HEK293 (cell line): ENCODE measurements at regions not wholly inside any gene's neighbourhood (a gene's known extent, or its start where the extent isn't known, plus 50 kb on each side); places are given as distances from the start of the nearest gene placed in this dataset.

Experiments
- CTCF ChIA-PET: fragments of 350-600 bp; formaldehyde crosslinking; extraction: SDS; loops from one replicate; lab custom pipeline; 2021; ENCODE audit warnings: antibody characterized with exemption; lab: Yijun Ruan, JAX
- POLR2A ChIA-PET: fragments of 300-600 bp; formaldehyde crosslinking; extraction: SDS; loops from one replicate; lab custom pipeline; 2020; ENCODE audit warnings: antibody characterized with exemption, inconsistent platforms; lab: Yijun Ruan, JAX
- H3K27ac ChIP-seq: fragments of 200-500 bp; sonication (Bioruptor generic); 2 replicates; pipeline ENCODE4 v1.5.1; 2014; ENCODE audit warnings: low read depth, low read length, control low read depth, inconsistent platforms; ENCODE audit errors: extremely low read depth
- H3K36me3 ChIP-seq, 2 experiments: fragments of 200-500 bp in 1 of 2; sonication (Bioruptor generic) in 1 of 2; 1 replicate in 1 of 2; 2 replicates in 1 of 2; pipeline ENCODE4 v1.5.1; 2014 to 2017; ENCODE audit warnings: inconsistent platforms in 2 of 2, low read length in 2 of 2; ENCODE audit not compliant: control insufficient read depth in 2 of 2, insufficient read depth in 1 of 2
- H3K4me1 ChIP-seq: fragments of 200-500 bp; sonication (Bioruptor generic); 2 replicates; pipeline ENCODE4 v1.5.1; 2014; ENCODE audit warnings: mild to moderate bottlenecking, low read length, inconsistent platforms; ENCODE audit not compliant: control insufficient read depth, insufficient read depth
- H3K4me3 ChIP-seq: 2 replicates; pipeline ENCODE4 v1.5.1; 2011; ENCODE audit warnings: low read depth, mild to moderate bottlenecking, control low read depth, low read length, moderate library complexity
- H3K9me3 ChIP-seq: fragments of 200-500 bp; sonication (Bioruptor generic); 2 replicates; pipeline ENCODE4 v1.5.1; 2014; ENCODE audit warnings: low read depth, low read length, inconsistent platforms; ENCODE audit not compliant: control insufficient read depth, insufficient read depth
- CTCF ChIP-seq: fragments of 450-650 bp; formaldehyde crosslinking; IDR thresholded peaks from 2 replicates; pipeline ENCODE4 v1.5.1; 2016; ENCODE audit warnings: missing biosample characterization, missing genetic modification characterization
- EGR2 ChIP-seq: fragments of 450-650 bp; formaldehyde crosslinking; IDR thresholded peaks from 2 replicates; pipeline ENCODE4 v1.5.1; 2016; ENCODE audit warnings: low read depth, missing biosample characterization, missing genetic modification characterization
- GLI2 ChIP-seq: fragments of 450-650 bp; formaldehyde crosslinking; IDR thresholded peaks from 2 replicates; pipeline ENCODE4; 2017; ENCODE audit warnings: missing biosample characterization, missing genetic modification characterization, low read depth, borderline replicate concordance
- HOXD13 ChIP-seq: sonication (generic); formaldehyde crosslinking; IDR thresholded peaks from 2 replicates; pipeline ENCODE4 v1.8.0; 2022; ENCODE audit warnings: missing genetic modification reagents, borderline replicate concordance
- KLF16 ChIP-seq: fragments of 450-650 bp; formaldehyde crosslinking; IDR thresholded peaks from 2 replicates; pipeline ENCODE4 v1.5.1; 2017; ENCODE audit warnings: missing biosample characterization, missing genetic modification characterization
- KLF9 ChIP-seq: fragments of 450-650 bp; formaldehyde crosslinking; IDR thresholded peaks from 2 replicates; pipeline ENCODE4 v1.5.1; 2016; ENCODE audit warnings: missing biosample characterization, missing genetic modification characterization, low read depth
- ZNF133 ChIP-seq: fragments of 450-650 bp; formaldehyde crosslinking; IDR thresholded peaks from 2 replicates; pipeline ENCODE4 v1.5.1; 2016; ENCODE audit warnings: missing biosample characterization, missing genetic modification characterization
- ZNF148 ChIP-seq: fragments of 450-650 bp; formaldehyde crosslinking; IDR thresholded peaks from 2 replicates; pipeline ENCODE4 v1.5.0; 2017; ENCODE audit warnings: missing biosample characterization, missing genetic modification characterization, borderline replicate concordance
- ZNF184 ChIP-seq: fragments of 450-650 bp; IDR thresholded peaks from 2 replicates; pipeline ENCODE4 v1.5.1; 2018; ENCODE audit warnings: missing biosample characterization, mild to moderate bottlenecking, missing genetic modification characterization
- ZNF211 ChIP-seq: fragments of 450-650 bp; formaldehyde crosslinking; IDR thresholded peaks from 2 replicates; pipeline ENCODE4 v1.5.1; 2016; ENCODE audit warnings: low read depth, missing biosample characterization, missing genetic modification characterization
- ZNF214 ChIP-seq: fragments of 450-650 bp; formaldehyde crosslinking; IDR thresholded peaks from 2 replicates; pipeline ENCODE4 v1.5.1; 2017; ENCODE audit warnings: missing biosample characterization, mild to moderate bottlenecking, missing genetic modification characterization, borderline replicate concordance
- ZNF280C ChIP-seq: fragments of 450-650 bp; formaldehyde crosslinking; IDR thresholded peaks from 2 replicates; pipeline ENCODE4 v1.5.1; 2016; ENCODE audit warnings: missing biosample characterization, missing genetic modification characterization
- ZNF324 ChIP-seq: fragments of 450-650 bp; formaldehyde crosslinking; IDR thresholded peaks from 2 replicates; pipeline ENCODE4 v1.5.1; 2016; ENCODE audit warnings: missing biosample characterization, missing genetic modification characterization
- ZNF391 ChIP-seq: fragments of 450-650 bp; formaldehyde crosslinking; IDR thresholded peaks from 2 replicates; pipeline ENCODE4 v1.5.1; 2016; ENCODE audit warnings: low read depth, missing biosample characterization, missing genetic modification characterization, borderline replicate concordance
- ZNF510 ChIP-seq: fragments of 450-650 bp; formaldehyde crosslinking; IDR thresholded peaks from 2 replicates; pipeline ENCODE4 v1.5.1; 2018; ENCODE audit warnings: mild to moderate bottlenecking, missing genetic modification characterization, missing biosample characterization; ENCODE audit not compliant: insufficient replicate concordance
- ZNF514 ChIP-seq: fragments of 450-650 bp; formaldehyde crosslinking; IDR thresholded peaks from 2 replicates; pipeline ENCODE4 v1.5.1; 2016; ENCODE audit warnings: missing biosample characterization, missing genetic modification characterization
- ZNF530 ChIP-seq: fragments of 450-650 bp; formaldehyde crosslinking; IDR thresholded peaks from 2 replicates; pipeline ENCODE4 v1.5.1; 2016; ENCODE audit warnings: low read depth, missing biosample characterization, missing genetic modification characterization
- ZNF571 ChIP-seq: fragments of 450-650 bp; formaldehyde crosslinking; IDR thresholded peaks from 2 replicates; pipeline ENCODE4 v1.5.0; 2017; ENCODE audit warnings: missing biosample characterization, missing genetic modification characterization
- ZNF660 ChIP-seq: fragments of 450-650 bp; IDR thresholded peaks from 2 replicates; pipeline ENCODE4 v1.5.1; 2018; ENCODE audit warnings: missing biosample characterization, mild to moderate bottlenecking, missing genetic modification characterization
- ZNF76 ChIP-seq: fragments of 450-650 bp; formaldehyde crosslinking; IDR thresholded peaks from 2 replicates; pipeline ENCODE4; 2016; ENCODE audit warnings: low read depth, missing biosample characterization, missing genetic modification characterization, borderline replicate concordance
- ZSCAN16 ChIP-seq: fragments of 450-650 bp; formaldehyde crosslinking; IDR thresholded peaks from 2 replicates; pipeline ENCODE4 v1.5.1; 2016; ENCODE audit warnings: missing biosample characterization, missing genetic modification characterization
- ZSCAN4 ChIP-seq: fragments of 450-650 bp; formaldehyde crosslinking; IDR thresholded peaks from 2 replicates; pipeline ENCODE4 v1.5.1; 2017; ENCODE audit warnings: missing biosample characterization, missing genetic modification characterization
- TF ChIP-seq, protein P1 (sequence below): fragments of 450-650 bp; formaldehyde crosslinking; IDR thresholded peaks from 2 replicates; pipeline ENCODE4 v1.5.1; 2016; ENCODE audit warnings: missing biosample characterization, missing genetic modification characterization
- TF ChIP-seq, protein P2 (sequence below): IDR thresholded peaks from 2 replicates; pipeline ENCODE4 v1.6.1; 2011; ENCODE audit warnings: mild to moderate bottlenecking, low read depth, low read length, borderline replicate concordance

DNA sequence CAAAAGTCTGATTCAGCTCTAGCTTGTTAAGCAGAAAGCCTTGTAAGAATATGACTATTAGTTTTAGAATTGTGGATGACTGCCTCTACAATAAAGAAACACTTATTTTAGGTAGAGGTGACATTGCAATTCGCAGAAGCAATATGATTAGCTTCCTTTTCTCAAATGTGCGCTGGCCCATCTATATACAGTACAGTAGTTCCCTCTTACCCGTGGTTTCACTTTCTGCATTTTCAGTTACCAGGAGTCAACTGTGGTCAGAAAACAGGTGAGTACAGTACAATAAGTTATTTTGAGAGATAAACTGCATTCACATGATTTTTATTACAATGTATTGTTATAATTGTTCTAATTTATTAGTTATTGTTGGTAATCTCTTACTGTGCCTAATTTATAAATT lies 405.1 kb downstream of the GPD2 start:
- ChIA-PET CTCF (interaction anchor here (0.5 to 1.1 kb wide), 2 partner anchors 11 to 52 kb away, joined by 3 to 4 read pairs; no protein-coding TSS in a partner anchor), POLR2A (no interaction called here)
- H3K4me1 ChIP-seq, result peaks cover 11% of the 10 kb centered on the region
- no peak overlapping the region for H3K4me3 ChIP-seq
- no peaks in the 10 kb centered on the region for H3K36me3 ChIP-seq
- H3K27ac ChIP-seq, result no peak overlapping the region
- H3K9me3 ChIP-seq, result no peaks in the 10 kb centered on the region
- TF ChIP-seq, protein P1, sequence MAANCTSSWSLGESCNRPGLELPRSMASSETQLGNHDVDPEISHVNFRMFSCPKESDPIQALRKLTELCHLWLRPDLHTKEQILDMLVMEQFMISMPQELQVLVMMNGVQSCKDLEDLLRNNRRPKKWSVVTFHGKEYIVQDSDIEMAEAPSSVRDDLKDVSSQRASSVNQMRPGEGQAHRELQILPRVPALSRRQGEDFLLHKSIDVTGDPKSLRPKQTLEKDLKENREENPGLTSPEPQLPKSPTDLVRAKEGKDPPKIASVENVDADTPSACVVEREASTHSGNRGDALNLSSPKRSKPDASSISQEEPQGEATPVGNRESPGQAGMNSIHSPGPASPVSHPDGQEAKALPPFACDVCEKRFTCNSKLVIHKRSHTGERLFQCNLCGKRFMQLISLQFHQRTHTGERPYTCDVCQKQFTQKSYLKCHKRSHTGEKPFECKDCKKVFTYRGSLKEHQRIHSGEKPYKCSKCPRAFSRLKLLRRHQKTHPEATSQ (tag by site-specific recombination), result no peak
- TF ChIP-seq ZNF514, result no peak
- TF ChIP-seq ZNF133 (tag by site-specific recombination), result no peak
- TF ChIP-seq GLI2 (tag by site-specific recombination), result no peak
- no peak for TF ChIP-seq ZSCAN16 (tag by site-specific recombination)
- no peak for TF ChIP-seq ZSCAN4 (tag by site-specific recombination)
- TF ChIP-seq ZNF280C, result no peak
- no peak for TF ChIP-seq ZNF660 (tag by site-specific recombination)
- TF ChIP-seq ZNF76, result no peak
- no peak for TF ChIP-seq ZNF571 (tag by site-specific recombination)
- TF ChIP-seq ZNF214 (tag by site-specific recombination), result no peak
- TF ChIP-seq ZNF510 (tag by site-specific recombination), result no peak
- no peak for TF ChIP-seq ZNF211 (tag by site-specific recombination)
- no peak for TF ChIP-seq CTCF
- no peak for TF ChIP-seq ZNF184 (tag by site-specific recombination)
- no peak for TF ChIP-seq ZNF324 (tag by site-specific recombination)
- TF ChIP-seq ZNF391 (tag by site-specific recombination), result no peak

GRCh38 chr2:156845806-156846558 lies 409.8 kb downstream of the GPD2 start:
- H3K27ac ChIP-seq, result 0 out of 2 replicates have a peak overlapping the region, but pooled peaks have one; percentile 31
- POLR2A ChIA-PET, result no interaction called here
- CTCF ChIA-PET, result interaction anchor here (1.0 to 1.1 kb wide), 2 partner anchors 16 to 26 kb away, joined by 3 to 4 read pairs; no protein-coding TSS in a partner anchor
- H3K4me1 ChIP-seq, result peaks cover 10% of the 10 kb centered on the region
- no peaks in the 10 kb centered on the region for H3K36me3 ChIP-seq
- no peaks in the 10 kb centered on the region for H3K9me3 ChIP-seq
- H3K4me3 ChIP-seq, result no peak overlapping the region
- TF ChIP-seq KLF16 (tag by site-specific recombination) (no peak), ZNF530 (tag by site-specific recombination) (no peak), EGR2 (no peak), KLF9 (tag by site-specific recombination) (no peak), HOXD13 (CRISPR knock-in tag) (no peak), ZNF148 (tag by site-specific recombination) (no peak)
- TF ChIP-seq, protein P2, sequence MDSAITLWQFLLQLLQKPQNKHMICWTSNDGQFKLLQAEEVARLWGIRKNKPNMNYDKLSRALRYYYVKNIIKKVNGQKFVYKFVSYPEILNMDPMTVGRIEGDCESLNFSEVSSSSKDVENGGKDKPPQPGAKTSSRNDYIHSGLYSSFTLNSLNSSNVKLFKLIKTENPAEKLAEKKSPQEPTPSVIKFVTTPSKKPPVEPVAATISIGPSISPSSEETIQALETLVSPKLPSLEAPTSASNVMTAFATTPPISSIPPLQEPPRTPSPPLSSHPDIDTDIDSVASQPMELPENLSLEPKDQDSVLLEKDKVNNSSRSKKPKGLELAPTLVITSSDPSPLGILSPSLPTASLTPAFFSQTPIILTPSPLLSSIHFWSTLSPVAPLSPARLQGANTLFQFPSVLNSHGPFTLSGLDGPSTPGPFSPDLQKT, result no peak
